Uterus (tissue), 3 donors: ENCODE measurements at regions not wholly inside any gene's neighbourhood (a gene's known extent, or its start where the extent isn't known, plus 50 kb on each side); places are given as distances from the start of the nearest gene placed in this dataset.
"Not testable (repeated sequence)": the region's sequence is repeated elsewhere in the genome, so short reads cannot be mapped to it uniquely, and the experiment has no call there.

Experiments
- DNase-seq, 2 donors: peaks; one replicate each; pipeline ENCODE4 v3.0.0-alpha.2; 2019 to 2020
- H3K27ac ChIP-seq, 2 donors: fragments of 200-600 bp; sonication (generic); 1 replicate in 1 of 2; 2 replicates in 1 of 2; pipeline ENCODE4 v1.5.1; 2016 to 2018
- H3K27me3 ChIP-seq, 2 donors: fragments of 200-600 bp; sonication (generic); one replicate each; pipeline ENCODE4 v1.5.1; 2018 to 2019; ENCODE audit warnings: control low read depth in 1 of 2
- H3K36me3 ChIP-seq, 2 donors: fragments of 200-600 bp; sonication (generic); one replicate each; pipeline ENCODE4 v1.5.1; 2019; ENCODE audit warnings: control low read depth in 1 of 2
- H3K4me1 ChIP-seq, 2 donors: fragments of 200-600 bp; sonication (generic); one replicate each; pipeline ENCODE4 v1.5.1; 2018 to 2019; ENCODE audit warnings: control low read depth in 1 of 2
- H3K4me3 ChIP-seq, 2 donors: fragments of 200-600 bp; sonication (generic); 1 replicate in 1 of 2; 2 replicates in 1 of 2; pipeline ENCODE4 v1.5.1; 2018 to 2019; ENCODE audit warnings: mild to moderate bottlenecking in 1 of 2
- H3K9me3 ChIP-seq, 2 donors: fragments of 200-600 bp; sonication (generic); one replicate each; pipeline ENCODE4 v1.5.1; 2019; ENCODE audit warnings: control low read depth in 1 of 2
- POLR2A ChIP-seq, 2 donors: fragments of 450-650 bp; IDR thresholded peaks; one replicate each; pipeline ENCODE4 v1.6.1; 2016; ENCODE audit warnings: antibody characterized with exemption in 2 of 2, mild to moderate bottlenecking in 1 of 2, moderate library complexity in 1 of 2
- intact Hi-C: fragments of 100-400 bp; cut with DNase I; formaldehyde crosslinking; loops from one replicate; pipeline ENCODE4 v1.15.1; 2023; ENCODE audit warnings: low total_unique reads
- TF ChIP-seq, protein P1 (sequence below), 4 experiments: fragments of 200-600 bp in 2 of 4; fragments of 450-650 bp in 2 of 4; sonication (generic) in 2 of 4; IDR thresholded peaks; one replicate each; pipeline ENCODE4 v1.5.1; 2016 to 2019; ENCODE audit warnings: antibody characterized with exemption in 4 of 4, mild to moderate bottlenecking in 2 of 4, moderate library complexity in 1 of 4
- donor health status: DM: yes; HTN: yes; CAD: no.

DNA sequence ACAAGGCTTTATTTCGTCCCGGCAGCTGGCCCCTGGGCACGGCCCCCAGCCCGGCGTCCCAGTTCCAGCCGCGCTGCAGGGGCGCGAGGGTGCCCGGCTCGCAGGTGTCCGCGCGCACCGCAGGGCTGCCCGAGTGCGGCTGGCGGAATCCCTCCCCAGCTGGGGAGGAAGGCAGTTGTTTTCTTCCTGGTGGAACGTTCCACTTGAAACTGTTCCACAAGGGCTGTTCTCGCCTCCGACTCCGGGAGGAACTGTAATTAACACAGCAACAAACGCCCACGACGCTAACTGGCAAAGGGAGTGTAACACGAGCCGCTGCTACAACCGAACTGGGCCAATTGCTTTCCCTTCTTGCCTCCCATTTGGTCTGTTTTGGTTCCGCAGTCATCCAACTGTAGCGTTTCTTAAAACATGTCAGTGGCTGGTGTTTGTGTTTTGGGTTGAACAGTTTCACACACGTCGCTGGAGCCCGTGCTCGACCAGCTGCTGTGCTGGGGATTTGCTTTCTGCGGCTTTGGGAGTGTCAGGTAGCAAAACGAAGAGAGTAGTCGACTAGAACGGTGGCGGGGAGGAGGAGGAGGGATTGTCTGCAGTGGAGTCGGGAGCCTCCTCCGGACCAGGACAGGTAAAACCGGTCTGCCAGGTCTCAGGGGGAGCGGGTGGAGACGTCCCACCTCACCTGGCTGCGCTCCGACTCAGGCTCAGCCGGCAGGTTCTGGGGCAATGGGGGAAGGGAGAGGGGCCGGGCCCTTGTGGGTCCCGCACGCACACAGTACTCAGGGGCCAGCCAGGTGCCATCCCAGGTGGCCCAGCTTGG, 131.6 kb upstream of the NIPBL start:
- Histone ChIP-seq H3K4me3 (peak overlapping the region; percentile 28 to 63), H3K27me3 (no peaks in the 10 kb centered on the region), H3K36me3 (no peaks in the 10 kb centered on the region), H3K4me1 (no peaks in the 10 kb centered on the region), H3K9me3 (no peaks in the 10 kb centered on the region), H3K27ac (peak overlapping the region; percentile 33 to 71)
- intact Hi-C loops, result no loop called here
- DNase-seq, result peak; percentile 34 to 35
- TF ChIP-seq, protein P1, sequence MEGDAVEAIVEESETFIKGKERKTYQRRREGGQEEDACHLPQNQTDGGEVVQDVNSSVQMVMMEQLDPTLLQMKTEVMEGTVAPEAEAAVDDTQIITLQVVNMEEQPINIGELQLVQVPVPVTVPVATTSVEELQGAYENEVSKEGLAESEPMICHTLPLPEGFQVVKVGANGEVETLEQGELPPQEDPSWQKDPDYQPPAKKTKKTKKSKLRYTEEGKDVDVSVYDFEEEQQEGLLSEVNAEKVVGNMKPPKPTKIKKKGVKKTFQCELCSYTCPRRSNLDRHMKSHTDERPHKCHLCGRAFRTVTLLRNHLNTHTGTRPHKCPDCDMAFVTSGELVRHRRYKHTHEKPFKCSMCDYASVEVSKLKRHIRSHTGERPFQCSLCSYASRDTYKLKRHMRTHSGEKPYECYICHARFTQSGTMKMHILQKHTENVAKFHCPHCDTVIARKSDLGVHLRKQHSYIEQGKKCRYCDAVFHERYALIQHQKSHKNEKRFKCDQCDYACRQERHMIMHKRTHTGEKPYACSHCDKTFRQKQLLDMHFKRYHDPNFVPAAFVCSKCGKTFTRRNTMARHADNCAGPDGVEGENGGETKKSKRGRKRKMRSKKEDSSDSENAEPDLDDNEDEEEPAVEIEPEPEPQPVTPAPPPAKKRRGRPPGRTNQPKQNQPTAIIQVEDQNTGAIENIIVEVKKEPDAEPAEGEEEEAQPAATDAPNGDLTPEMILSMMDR (IDR thresholded peaks at IDR 0.05), result peak in 2 of 4 experiments; percentile 36 to 61
- TF ChIP-seq POLR2A (IDR thresholded peaks at IDR 0.05), result peak in 1 of 2 donors; percentile 26

DNA sequence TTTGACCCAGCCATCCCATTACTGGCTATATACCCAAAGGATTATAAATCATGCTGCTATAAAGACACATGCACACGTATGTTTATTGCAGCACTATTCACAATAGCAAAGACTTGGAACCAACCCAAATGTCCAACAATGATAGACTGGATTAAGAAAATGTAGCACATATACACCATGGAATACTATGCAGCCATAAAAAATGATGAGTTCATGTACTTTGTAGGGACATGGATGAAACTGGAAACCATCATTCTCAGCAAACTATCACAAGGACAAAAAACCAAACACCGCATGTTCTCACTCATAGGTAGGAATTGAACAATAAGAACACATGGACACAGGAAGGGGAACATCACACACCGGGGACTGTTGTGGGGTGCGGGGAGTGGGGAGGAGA, 128.8 kb upstream of the NIPBL start:
- H3K4me1 ChIP-seq, H3K9me3 ChIP-seq, H3K4me3 ChIP-seq, DNase-seq, intact Hi-C loops, H3K27me3 ChIP-seq, H3K27ac ChIP-seq, H3K36me3 ChIP-seq: not testable (repeated sequence)

DNA sequence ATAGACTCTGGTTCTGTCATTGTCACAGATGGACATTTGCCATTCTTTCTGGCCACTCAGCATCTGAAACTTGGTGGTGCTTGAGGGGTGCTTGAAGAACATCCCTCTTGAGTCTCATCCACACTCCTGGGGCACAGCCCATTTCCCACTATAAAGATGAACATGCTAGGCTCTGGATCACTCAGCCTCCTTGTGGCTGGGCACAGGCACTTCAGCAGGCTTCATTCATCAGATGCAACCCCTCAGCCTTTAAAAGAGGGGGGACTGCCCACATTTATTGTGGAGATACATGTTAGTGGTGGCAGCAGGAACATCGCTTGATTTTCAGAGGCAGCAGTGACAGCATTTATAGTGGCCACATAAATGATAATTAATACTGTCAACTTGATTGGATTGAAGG, 124.7 kb upstream of the NIPBL start:
- Histone ChIP-seq H3K9me3 (no peaks in the 10 kb centered on the region), H3K27ac (no peak overlapping the region), H3K4me3 (no peak overlapping the region), H3K36me3 (no peaks in the 10 kb centered on the region), H3K27me3 (no peaks in the 10 kb centered on the region), H3K4me1 (no peaks in the 10 kb centered on the region)
- intact Hi-C loops, result no loop called here
- no peak for DNase-seq
- no peak for TF ChIP-seq POLR2A (IDR thresholded peaks at IDR 0.05)

DNA sequence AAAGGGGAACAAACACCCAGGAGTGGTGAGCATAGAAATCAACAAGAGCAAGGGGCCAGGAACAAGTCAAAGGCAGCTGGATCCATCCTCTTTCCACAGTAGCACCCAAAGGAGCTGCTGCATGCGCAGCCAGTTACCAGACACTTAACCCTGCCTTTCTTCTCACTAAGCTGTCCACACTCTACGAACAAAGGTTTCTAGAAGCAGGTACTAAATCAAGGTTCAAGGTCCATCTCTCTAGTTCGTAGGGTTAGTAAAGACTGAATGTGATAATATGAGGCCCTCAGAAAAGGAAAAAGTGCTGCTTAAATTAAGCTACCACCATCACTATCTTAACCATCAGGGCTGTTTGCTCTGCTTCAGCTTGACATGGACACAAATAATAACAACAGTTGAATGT, 121.2 kb upstream of the NIPBL start:
- intact Hi-C loops, result no loop called here
- Histone ChIP-seq H3K9me3 (no peaks in the 10 kb centered on the region), H3K36me3 (no peaks in the 10 kb centered on the region), H3K4me1 (no peaks in the 10 kb centered on the region), H3K27ac (no peak overlapping the region), H3K4me3 (no peak overlapping the region), H3K27me3 (no peaks in the 10 kb centered on the region)
- TF ChIP-seq POLR2A (IDR thresholded peaks at IDR 0.05), result no peak
- DNase-seq, result no peak

DNA sequence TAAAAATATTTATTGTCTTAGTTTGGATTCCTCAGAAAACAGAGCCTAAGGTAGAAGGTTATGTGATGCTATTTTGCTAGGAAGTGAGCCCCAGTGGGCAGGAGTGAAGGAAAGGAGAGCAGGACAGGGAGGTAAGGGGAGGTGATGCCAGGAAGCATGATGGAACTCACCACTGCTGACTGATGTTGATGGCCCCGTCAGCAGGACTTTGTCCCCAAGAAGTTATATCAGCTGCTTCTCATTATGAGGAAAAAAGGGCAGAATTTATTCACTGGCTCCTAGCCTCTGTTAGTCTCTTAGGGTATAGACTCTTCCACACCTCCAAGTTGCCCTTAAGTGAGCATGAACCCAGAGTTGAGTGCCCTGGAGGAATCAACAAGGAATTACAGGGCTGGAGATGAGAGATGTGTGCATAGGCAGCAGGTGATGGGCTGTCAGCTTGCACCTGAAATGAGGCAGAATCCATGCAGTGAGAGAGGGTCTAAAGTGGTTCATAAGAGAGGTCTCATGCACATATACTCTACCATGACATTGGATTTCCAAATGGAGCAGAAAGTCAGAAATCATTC, 120.6 kb upstream of the NIPBL start:
- intact Hi-C loops, result no loop called here
- H3K27me3 ChIP-seq, result no peaks in the 10 kb centered on the region
- H3K27ac ChIP-seq, result no peak overlapping the region
- H3K9me3 ChIP-seq, result no peaks in the 10 kb centered on the region
- no peak overlapping the region for H3K4me3 ChIP-seq
- no peaks in the 10 kb centered on the region for H3K4me1 ChIP-seq
- no peaks in the 10 kb centered on the region for H3K36me3 ChIP-seq
- TF ChIP-seq POLR2A (IDR thresholded peaks at IDR 0.05), result no peak
- TF ChIP-seq, protein P1 (IDR thresholded peaks at IDR 0.05), result no peak
- no peak for DNase-seq

DNA sequence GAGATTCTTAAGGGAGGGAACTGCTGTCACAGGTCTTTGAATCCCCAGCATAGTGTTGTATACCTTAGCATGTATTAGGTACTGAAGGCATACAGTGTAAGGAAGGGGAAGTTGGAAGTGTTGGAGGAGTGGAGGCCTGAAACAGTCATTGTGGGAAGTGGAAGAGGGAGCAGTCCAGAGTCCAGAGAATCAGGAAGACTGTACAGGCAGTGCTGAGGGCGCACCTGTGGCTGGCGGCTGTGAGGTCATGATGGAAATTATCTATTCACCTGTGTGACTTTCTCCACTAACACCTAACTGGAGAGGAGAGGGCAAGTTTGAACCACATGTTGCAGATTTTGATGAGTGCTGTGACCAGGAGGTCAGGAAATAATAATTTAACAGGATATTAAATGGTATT, 119.7 kb upstream of the NIPBL start:
- Histone ChIP-seq H3K27me3 (no peaks in the 10 kb centered on the region), H3K9me3 (no peaks in the 10 kb centered on the region), H3K4me1 (no peaks in the 10 kb centered on the region), H3K36me3 (no peaks in the 10 kb centered on the region), H3K27ac (no peak overlapping the region), H3K4me3 (no peak overlapping the region)
- DNase-seq, result no peak
- TF ChIP-seq, protein P1 (IDR thresholded peaks at IDR 0.05), result no peak
- TF ChIP-seq POLR2A (IDR thresholded peaks at IDR 0.05), result no peak
- intact Hi-C loops, result no loop called here
